NCI-H1048 (cell line): ENCODE measurements at regions not wholly inside any gene's neighbourhood (a gene's known extent, or its start where the extent isn't known, plus 50 kb on each side); places are given as distances from the start of the nearest gene placed in this dataset.

Experiments used
- DNase-seq: peaks from one replicate; lab custom pipeline; 2025; lab: John Stamatoyannopoulos, UW

GRCh38 chr14:61107869-61108493 lies 126.9 kb downstream of the SLC38A6 start:
- DNase-seq = no peak

GRCh38 chr14:61106959-61107641 lies 126.1 kb downstream of the SLC38A6 start:
- DNase-seq = no peak

- DNase-seq = no peak
Measured at GRCh38 chr14:61106271-61106958, 125.4 kb downstream of the SLC38A6 start.

GRCh38 chr14:61104358-61104757 lies 123.3 kb downstream of the SLC38A6 start:
- no peak for DNase-seq

GRCh38 chr14:61103541-61104339 lies 122.7 kb downstream of the SLC38A6 start:
- DNase-seq = no peak

GRCh38 chr14:61102549-61103466 lies 121.8 kb downstream of the SLC38A6 start:
- DNase-seq = no peak
